Keratinocyte (primary cell): ENCODE measurements at regions not wholly inside any gene's neighbourhood (a gene's known extent, or its start where the extent isn't known, plus 50 kb on each side); places are given as distances from the start of the nearest gene placed in this dataset.

Source experiments
- DNase-seq: peaks from one replicate; pipeline ENCODE4 v3.0.0-alpha.2; 2011; ENCODE audit warnings: low read depth, missing footprints, low spot score
- FAIRE-seq: peaks from 2 replicates; lab custom pipeline; 2011; peaks lifted over from hg19 to GRCh38; lab: Jason Lieb, UNC
- H2AFZ ChIP-seq: 2 replicates; pipeline ENCODE4 v1.6.0; 2012; ENCODE audit warnings: low read length, control low read depth, inconsistent platforms; ENCODE audit not compliant: control insufficient read depth
- H3K27ac ChIP-seq: 2 replicates; pipeline ENCODE4 v1.5.1; 2011; ENCODE audit warnings: low read length; ENCODE audit not compliant: control insufficient read depth, insufficient read depth
- H3K27me3 ChIP-seq: 3 replicates; pipeline ENCODE4 v1.6.0; 2011; ENCODE audit warnings: low read length; ENCODE audit not compliant: control insufficient read depth, insufficient read depth; ENCODE audit errors: extremely low read depth
- H3K36me3 ChIP-seq, 2 experiments: 2 replicates in 1 of 2; 3 replicates in 1 of 2; pipeline ENCODE4 v1.5.1; 2011; ENCODE audit warnings: low read length in 2 of 2, mild to moderate bottlenecking in 1 of 2; ENCODE audit not compliant: control insufficient read depth in 2 of 2, insufficient read depth in 2 of 2; ENCODE audit errors: extremely low read depth in 1 of 2
- H3K4me1 ChIP-seq: 3 replicates; pipeline ENCODE4 v1.5.1; 2011; ENCODE audit warnings: low read length; ENCODE audit not compliant: control insufficient read depth, insufficient read depth; ENCODE audit errors: extremely low read depth
- H3K4me2 ChIP-seq: 3 replicates; pipeline ENCODE4 v1.6.0; 2011; ENCODE audit warnings: low read depth, low read length; ENCODE audit not compliant: control insufficient read depth, insufficient read depth; ENCODE audit errors: extremely low read depth
- H3K4me3 ChIP-seq, 3 experiments: fragments of 200-600 bp in 1 of 3; sonication (generic) in 1 of 3; 2 replicates in 2 of 3; 3 replicates in 1 of 3; pipeline ENCODE4 v1.5.1; 2011 to 2016; ENCODE audit warnings: low read length in 3 of 3, mild to moderate bottlenecking in 3 of 3, control low read depth in 2 of 3, inconsistent platforms in 1 of 3, low read depth in 1 of 3, mixed read lengths in 1 of 3, mixed run types in 1 of 3, moderate library complexity in 1 of 3; ENCODE audit not compliant: control insufficient read depth in 2 of 3, insufficient read depth in 2 of 3; ENCODE audit errors: extremely low read depth in 1 of 3
- H3K79me2 ChIP-seq: 2 replicates; pipeline ENCODE4 v1.6.0; 2012; ENCODE audit warnings: low read length; ENCODE audit not compliant: control insufficient read depth, insufficient read depth
- H3K9ac ChIP-seq: 3 replicates; pipeline ENCODE4 v1.6.0; 2011; ENCODE audit warnings: low read length; ENCODE audit not compliant: control insufficient read depth, insufficient read depth; ENCODE audit errors: extremely low read depth
- H3K9me1 ChIP-seq: 3 replicates; pipeline ENCODE4 v1.6.0; 2011; ENCODE audit warnings: low read length; ENCODE audit not compliant: control insufficient read depth, insufficient read depth; ENCODE audit errors: extremely low read depth
- H3K9me3 ChIP-seq: 2 replicates; pipeline ENCODE4 v1.5.1; 2012; ENCODE audit warnings: low read depth, low read length; ENCODE audit not compliant: control insufficient read depth
- H4K20me1 ChIP-seq: 3 replicates; pipeline ENCODE4 v1.6.0; 2011; ENCODE audit warnings: low read length; ENCODE audit not compliant: control insufficient read depth, insufficient read depth; ENCODE audit errors: extremely low read depth
- EZH2 ChIP-seq: IDR thresholded peaks from one replicate; pipeline ENCODE4 v1.6.1; 2012; ENCODE audit warnings: inconsistent platforms, mild to moderate bottlenecking, low read length, moderate library complexity
- dilution Hi-C: fragments of 300-500 bp; cut with MboI; formaldehyde crosslinking; loops from one replicate; pipeline ENCODE4 v1.7.0; 2020; ENCODE audit warnings: low sequenced_read_pairs; ENCODE audit not compliant: extremely low pct_ligation_motif_present
- TF ChIP-seq, protein P1 (sequence below), 3 experiments: IDR thresholded peaks in 1 of 3; conservative IDR thresholded peaks in 1 of 3; optimal IDR thresholded peaks in 1 of 3; 2 replicates in 2 of 3; 3 replicates in 1 of 3; pipeline versions ENCODE3 to v1.5.1; 2011; ENCODE audit warnings: low read length in 3 of 3, mild to moderate bottlenecking in 3 of 3, moderate library complexity in 2 of 3, control low read depth in 1 of 3, inconsistent platforms in 1 of 3; ENCODE audit not compliant: insufficient read depth in 2 of 3; ENCODE audit errors: extremely low read depth in 1 of 3

DNA sequence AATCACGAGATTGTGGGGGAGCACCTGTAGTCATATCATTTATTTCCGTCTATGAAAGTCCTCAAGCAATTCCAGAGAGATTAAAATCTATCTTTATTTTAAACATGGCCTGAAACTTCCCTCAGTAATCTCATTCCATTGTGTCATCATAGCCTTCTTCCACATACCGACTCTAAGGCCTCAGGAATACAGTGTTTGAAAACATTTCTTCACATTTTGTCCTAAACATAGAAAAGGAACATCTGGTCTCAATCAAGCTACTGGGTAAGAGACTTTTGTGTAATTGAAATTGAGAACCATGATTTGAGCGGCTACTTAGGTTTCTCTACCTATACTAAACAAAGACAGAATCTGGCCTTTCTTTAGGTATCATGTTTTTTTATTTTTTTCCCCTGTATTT lies 78.0 kb upstream of the ELMO1 start:
- Histone ChIP-seq H3K4me2 (no peak overlapping the region), H3K36me3 (no peaks in the 10 kb centered on the region), H3K4me1 (no peaks in the 10 kb centered on the region), H2AFZ (no peak overlapping the region), H3K9me1 (no peaks in the 10 kb centered on the region), H3K9ac (no peak overlapping the region), H3K27me3 (no peaks in the 10 kb centered on the region), H3K27ac (no peak overlapping the region), H3K9me3 (no peaks in the 10 kb centered on the region), H4K20me1 (no peaks in the 10 kb centered on the region), H3K4me3 (no peak overlapping the region), H3K79me2 (no peaks in the 10 kb centered on the region)
- no peak for TF ChIP-seq EZH2
- TF ChIP-seq, protein P1, sequence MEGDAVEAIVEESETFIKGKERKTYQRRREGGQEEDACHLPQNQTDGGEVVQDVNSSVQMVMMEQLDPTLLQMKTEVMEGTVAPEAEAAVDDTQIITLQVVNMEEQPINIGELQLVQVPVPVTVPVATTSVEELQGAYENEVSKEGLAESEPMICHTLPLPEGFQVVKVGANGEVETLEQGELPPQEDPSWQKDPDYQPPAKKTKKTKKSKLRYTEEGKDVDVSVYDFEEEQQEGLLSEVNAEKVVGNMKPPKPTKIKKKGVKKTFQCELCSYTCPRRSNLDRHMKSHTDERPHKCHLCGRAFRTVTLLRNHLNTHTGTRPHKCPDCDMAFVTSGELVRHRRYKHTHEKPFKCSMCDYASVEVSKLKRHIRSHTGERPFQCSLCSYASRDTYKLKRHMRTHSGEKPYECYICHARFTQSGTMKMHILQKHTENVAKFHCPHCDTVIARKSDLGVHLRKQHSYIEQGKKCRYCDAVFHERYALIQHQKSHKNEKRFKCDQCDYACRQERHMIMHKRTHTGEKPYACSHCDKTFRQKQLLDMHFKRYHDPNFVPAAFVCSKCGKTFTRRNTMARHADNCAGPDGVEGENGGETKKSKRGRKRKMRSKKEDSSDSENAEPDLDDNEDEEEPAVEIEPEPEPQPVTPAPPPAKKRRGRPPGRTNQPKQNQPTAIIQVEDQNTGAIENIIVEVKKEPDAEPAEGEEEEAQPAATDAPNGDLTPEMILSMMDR (optimal IDR thresholded peaks at IDR 0.05 in 1 of 3, IDR thresholded peaks at IDR 0.05 in 1 of 3, conservative IDR thresholded peaks at IDR 0.05 in 1 of 3; ENCODE audit: extremely low read depth in 1 of 3, insufficient read depth in 2 of 3, low read length in 3 of 3): no peak
- FAIRE-seq: no peak
- no peak for DNase-seq
- dilution Hi-C loops: no loop called here

DNA sequence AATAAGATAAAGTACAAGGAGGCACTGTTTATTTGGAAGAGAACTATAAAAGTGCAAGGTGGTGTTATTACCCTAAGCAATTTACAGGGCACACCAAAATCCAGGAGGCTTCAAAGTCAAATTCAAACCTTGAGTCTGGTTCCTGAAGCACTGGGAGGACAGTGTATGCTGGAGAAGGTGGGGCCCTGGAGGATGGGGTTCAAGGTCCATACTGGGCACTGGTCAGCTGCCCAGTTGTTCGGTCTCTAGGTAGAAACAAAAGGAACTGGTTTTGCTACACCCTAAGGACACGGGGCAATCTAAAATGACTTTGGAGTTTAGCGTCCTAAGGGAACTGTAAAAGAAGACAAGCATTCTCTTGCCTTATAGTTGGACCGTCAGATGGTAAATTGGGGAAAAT lies 78.4 kb upstream of the ELMO1 start:
- dilution Hi-C loops: no loop called here
- no peak overlapping the region for H3K4me2 ChIP-seq
- H2AFZ ChIP-seq: no peak overlapping the region
- no peaks in the 10 kb centered on the region for H3K36me3 ChIP-seq
- H3K9ac ChIP-seq: no peak overlapping the region
- H3K79me2 ChIP-seq: no peaks in the 10 kb centered on the region
- H3K4me3 ChIP-seq: no peak overlapping the region
- DNase-seq (no peak), FAIRE-seq (no peak)
- TF ChIP-seq EZH2: no peak
- TF ChIP-seq, protein P1 (optimal IDR thresholded peaks at IDR 0.05 in 1 of 3, IDR thresholded peaks at IDR 0.05 in 1 of 3, conservative IDR thresholded peaks at IDR 0.05 in 1 of 3; ENCODE audit: extremely low read depth in 1 of 3, insufficient read depth in 2 of 3, low read length in 3 of 3): no peak
- H4K20me1 ChIP-seq: no peaks in the 10 kb centered on the region
- no peaks in the 10 kb centered on the region for H3K4me1 ChIP-seq
- no peak overlapping the region for H3K27ac ChIP-seq
- no peaks in the 10 kb centered on the region for H3K9me1 ChIP-seq
- H3K27me3 ChIP-seq: no peaks in the 10 kb centered on the region
- no peaks in the 10 kb centered on the region for H3K9me3 ChIP-seq
